Muscle of back (tissue), 3 donors: ENCODE measurements at regions not wholly inside any gene's neighbourhood (a gene's known extent, or its start where the extent isn't known, plus 50 kb on each side); places are given as distances from the start of the nearest gene placed in this dataset.

ENCODE experiments used
- DNase-seq, 3 donors: peaks; one replicate each; pipeline versions ENCODE4 v3.0.0 to v3.0.0-alpha.2; 2013

DNA sequence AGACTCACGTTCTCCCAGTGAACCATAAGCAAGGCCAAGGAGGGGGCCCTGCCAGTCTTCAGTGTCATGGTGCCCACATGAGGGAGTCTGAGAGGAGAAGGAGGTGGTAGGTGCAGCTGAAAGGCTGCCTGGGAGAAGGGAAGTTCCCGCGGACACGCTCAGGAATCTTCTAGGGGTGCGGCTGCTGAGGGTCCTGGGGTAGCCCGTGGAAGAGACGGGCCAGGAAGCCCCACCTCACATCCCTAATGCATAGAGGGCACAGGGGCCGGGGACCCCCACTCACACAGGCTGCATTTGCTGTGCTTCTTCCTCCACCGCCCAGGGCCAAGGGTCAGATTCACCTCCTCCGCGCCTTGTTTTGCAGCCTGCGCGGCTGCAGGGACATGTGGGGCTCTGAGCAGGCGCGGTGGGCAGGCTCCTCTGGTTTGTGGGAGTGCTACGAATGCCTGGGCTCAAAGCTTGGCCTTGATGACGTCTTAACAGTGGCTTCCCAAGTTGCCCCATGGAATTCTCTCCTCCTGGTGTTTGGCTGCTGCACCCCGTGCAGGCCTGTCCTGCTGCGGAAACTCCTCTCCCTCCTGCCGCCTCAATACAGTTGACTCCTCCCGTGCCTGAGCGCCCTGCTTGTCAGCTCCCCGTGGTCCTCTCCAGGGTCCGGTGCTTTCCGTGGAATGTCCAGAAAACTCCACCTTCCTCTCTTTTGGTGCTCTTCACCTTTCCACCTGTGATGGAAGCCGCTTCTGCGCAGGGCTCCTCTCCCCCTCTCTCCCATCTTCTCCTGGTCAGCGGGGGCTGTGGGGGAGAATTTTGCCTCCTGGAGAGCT is 95.7 kb downstream of the VAPA start:
- no peak for DNase-seq

DNA sequence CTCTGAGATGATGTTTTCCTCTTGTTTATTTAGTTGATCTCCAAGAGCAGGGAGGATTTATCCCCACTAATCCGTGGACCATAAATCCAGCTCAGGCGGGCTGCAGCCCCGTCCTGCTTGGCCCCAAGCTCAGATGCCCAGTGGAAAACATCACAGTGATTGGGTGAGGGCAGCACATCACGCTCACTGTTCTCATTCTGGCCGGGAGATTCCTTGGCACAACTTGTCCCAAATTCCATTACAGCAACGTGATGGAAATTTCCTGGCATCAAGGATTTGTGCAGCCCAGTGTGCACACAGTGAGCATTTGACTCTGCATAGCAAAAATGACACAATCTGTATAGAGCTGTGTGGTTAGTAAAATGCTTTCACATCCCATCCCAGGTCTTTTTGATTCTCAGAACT is 96.8 kb downstream of the VAPA start:
- peak; percentile 85 to 93 (median 90) for DNase-seq

DNA sequence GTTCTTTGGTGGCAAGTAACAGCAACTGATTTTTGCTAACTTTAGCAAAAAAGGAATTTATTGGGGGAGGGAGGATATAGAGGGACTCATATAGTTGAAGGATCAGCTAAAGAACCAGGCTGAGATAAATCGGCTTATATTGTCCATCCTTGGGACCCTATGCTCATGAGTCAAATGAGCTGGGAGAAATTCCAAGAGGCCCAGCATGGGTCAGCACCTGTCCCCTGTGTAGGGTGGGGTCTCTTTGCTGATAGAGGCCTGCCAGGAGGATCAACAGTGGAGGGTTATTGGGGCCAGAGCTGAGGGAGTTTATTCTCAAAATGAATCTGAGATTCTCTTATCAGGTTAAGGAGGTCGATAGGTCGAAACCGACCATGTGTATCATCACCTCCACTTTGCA is 97.2 kb downstream of the VAPA start:
- DNase-seq = no peak

DNA sequence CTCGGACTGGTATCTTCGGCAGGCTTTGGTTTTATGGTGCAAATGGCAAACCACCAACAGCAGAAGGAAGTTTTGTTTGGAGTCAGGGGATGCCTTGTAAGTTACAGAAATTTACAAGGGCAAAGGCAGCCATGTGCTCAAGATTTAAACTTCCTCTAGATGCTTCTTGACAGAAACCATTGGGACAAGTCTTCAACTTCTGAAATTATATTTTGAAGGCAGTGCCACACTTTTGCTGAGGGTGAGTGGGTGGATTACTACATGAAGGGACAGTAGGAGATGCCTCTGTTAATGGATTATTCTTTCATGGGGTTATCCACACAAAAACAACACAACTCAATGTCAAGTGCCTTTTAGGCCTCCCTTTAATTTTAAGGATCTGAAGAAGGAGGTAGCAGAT is 97.9 kb downstream of the VAPA start:
- no peak for DNase-seq

DNA sequence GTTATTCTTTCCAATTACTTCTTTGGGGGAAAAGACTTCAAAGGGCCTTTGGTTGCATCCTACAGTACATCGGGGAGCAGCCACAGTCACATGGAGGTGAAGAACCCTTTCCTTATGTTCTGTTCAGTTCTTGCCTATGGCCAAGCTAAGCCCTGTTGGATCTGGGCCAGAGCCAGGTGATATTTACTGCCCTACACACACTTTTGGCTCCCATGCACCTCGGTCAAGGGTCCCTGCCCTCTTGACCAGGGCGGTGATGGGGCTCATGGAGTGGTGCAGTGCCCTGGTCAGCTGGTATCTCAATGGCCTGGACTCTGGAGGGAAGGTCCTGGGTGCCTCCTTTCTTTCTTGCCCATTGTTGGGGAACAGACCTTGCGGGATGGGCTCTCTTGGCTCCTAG is 98.7 kb downstream of the VAPA start:
- DNase-seq = no peak

DNA sequence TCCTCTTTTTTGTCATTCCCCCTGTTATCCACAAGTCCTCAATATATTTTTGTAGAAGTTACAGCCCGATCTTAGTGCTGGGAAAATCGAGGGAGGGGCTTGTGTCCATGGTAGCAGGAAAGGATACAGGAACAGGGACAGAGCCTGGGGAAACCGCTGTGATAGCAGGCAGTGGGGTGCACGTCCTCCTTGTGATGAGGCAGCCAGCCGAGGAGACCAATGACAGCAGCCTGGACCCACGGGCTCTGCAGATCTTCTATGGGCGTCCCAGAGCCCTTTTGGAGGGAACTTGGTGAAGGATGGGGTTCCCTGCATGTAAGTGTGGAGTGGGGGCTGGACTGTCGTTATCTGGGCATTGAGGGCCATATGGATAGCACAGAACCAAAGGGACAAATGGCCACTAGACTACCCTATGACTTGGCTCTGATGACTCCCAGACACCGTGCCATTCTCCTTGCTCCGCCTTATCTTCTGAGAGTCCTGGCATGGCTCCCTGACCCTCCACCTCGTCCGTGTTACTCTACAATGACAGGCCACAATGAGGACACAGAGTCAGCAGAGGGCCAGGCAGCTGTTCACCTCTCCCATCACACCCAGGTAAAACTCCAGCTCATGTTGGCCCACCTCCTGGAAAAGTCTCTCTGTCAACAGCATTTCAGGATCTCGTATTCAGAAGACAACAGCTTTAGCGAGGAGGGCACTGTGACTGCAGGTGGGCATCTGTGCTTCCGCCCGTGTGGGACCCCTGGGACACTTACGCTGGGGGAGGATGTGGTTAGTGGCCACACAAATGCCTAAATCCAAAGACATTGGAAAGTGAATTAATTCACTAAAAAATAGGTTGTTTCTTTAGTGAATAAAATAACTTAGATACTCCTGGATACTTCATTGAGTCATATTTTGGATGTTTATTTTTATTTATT is 100.1 kb downstream of the VAPA start:
- no peak for DNase-seq

DNA sequence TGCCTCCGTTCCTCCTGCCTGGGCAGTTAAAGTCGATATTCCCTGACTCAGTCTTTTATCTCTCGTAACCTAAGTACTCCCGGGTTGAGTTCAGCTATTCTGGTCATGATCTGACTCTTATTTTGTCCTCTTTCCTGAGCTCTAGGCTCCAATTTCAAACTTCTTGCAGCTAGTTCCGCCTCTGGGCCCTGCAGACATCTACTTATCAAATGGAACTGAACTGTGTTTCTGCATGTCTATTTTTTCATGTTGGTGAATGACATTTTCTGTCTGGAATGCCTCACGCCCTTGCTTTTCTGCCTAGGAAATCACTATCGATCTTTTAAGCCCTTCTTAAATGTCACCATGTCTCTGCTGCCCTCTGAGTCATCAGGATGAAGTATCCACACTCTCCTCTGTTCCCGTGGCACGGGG is 101.5 kb downstream of the VAPA start:
- DNase-seq = peak in 1 of 3 donors; percentile 36

DNA sequence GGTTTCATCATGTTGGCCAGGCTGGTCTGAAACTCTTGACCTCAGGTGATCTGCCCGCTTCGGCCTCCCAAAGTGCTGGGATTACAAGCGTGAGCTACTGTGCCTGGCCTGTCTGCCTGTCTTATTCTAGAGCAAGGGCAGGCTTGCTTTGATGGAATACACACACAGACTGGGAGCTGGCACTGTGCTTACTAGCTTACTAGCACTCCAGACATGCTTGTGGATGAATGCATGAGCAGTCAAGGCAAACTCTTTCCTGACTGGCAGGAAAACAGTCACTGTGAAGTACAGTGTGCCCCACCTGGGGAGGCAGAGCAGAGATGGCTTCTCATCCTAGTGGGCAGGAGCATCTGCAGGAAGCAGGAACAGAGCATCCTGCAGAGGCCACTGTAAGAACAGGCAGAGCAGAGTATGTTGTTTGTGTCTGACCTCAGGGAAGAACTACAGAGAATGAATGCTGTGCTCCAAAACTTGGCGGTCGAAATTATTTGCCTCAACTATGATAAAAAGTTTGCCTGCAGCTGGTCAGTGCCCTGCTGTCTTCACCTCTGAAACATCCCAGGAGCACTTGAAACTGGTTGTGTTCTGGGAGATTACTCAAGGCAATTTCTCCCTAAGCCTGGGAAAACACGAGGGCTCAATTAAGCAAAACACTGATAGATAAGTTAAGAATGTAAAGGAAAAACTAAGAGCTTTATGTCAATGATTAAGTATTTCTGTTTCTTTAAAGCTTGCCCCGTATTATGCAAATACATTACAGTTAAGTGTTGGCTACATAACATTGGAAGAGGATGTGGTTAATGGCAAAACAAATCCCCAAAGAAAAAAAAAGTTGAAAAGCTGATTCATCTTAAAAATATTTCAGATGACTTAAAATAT is 102.4 kb downstream of the VAPA start:
- peak; percentile 36 to 93 (median 64) for DNase-seq

DNA sequence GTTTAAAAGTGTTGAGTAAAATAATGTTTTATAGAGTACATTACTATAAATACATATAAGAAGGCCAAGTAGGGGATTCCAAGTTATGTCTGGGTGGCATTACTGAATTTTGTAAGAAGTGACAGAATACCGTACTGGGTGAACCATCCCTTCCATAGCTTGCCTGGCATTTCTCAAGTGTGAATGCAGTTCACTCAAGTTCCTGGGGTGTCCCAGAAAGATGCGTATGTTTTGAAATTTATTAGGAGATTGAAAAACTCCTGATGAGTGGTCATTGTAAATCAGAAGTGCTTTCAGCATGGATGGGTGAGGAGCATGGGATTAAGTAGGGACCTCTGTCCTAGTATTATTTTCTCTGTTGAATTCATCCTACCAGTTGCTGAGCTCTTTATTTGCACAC is 103.2 kb downstream of the VAPA start:
- DNase-seq = no peak

DNA sequence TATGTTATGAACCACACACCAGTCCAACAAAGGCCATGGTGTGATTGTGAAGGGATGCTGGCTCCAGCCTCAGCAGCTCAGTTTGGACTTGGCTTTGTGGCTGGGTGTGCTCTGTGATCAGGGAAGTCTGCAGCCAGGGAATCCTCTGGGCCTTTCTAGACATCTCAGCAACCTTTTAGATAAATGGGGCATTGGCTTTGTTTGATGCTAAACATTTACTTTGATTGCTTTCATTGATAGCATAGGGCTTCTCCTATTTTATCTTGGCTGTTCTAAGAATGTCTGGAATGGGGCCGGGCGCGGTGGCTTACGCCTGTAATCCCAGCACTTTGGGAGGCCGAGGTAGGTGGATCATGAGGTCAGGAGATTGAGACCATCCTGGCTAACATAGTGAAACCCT is 104.5 kb downstream of the VAPA start:
- DNase-seq = no peak

DNA sequence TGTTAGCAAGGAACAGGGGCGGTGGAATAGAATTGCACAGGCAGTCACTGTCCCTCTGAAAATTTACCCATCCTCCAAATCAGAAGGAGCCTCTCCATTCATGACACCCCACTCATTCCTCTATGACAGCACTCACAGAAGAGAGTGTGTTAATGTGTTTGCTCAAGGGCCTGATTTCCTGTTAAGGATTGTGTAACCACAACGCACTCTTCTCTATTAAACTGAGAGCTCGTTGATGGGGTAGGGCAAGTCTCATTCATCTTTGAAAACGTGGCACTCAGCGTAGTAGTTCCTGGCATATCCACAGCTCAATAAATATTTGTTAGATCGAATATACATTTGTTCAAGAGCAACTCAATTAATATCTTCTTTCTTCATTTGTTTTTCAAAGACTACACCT is 106.4 kb downstream of the VAPA start:
- no peak for DNase-seq

DNA sequence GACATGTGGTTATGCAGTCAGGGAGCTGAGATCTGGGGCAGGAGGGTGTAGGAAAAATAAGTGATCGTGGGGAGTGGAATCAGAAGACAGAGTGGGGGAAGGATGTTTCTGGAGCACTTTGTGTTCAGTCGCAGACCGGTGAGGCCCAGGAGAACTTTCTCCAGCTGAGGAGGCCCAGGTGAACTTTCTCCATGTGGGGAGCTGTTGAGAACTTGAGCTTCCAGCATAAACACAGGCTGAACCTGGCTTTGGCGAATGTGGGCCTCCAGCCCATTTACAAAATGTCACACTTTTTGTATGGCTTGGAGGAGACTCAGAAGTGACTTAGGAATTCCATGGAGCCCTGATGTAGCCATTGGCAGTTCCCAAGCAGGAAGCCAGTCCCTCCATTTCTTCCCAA is 108.5 kb downstream of the VAPA start:
- no peak for DNase-seq

DNA sequence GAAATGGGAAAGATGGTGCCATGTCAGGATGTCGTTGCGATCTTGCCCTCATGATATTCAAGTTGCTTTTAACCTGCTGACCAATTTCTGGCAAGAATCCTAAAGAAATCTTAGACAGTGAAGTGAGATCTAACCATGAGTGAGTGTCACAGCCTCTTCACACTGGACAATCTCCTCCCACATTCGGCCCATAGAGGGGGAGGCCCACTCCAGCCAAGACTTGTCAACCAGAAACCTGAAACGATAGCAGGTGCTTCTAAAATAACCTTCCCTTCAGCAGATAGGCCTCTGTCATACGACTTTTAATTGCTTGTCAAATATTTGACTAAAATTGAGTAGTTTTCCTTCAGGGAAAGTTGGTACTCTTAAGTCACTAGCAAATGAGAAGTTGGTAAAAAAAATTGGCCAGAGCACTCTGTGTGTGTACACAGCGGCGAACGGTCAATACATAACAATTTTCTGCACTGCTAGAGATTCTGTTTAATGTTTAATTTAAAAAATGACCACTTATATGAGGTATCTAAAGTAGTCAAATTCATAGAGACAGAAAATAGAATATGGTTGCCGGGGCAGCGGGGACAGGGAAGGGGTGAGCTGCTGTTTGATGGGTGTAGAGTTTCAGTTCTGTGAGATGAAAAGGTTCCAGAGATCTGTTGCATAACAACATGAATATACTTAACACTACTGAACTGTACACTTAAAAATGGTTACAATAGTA is 110.2 kb downstream of the VAPA start:
- no peak for DNase-seq

DNA sequence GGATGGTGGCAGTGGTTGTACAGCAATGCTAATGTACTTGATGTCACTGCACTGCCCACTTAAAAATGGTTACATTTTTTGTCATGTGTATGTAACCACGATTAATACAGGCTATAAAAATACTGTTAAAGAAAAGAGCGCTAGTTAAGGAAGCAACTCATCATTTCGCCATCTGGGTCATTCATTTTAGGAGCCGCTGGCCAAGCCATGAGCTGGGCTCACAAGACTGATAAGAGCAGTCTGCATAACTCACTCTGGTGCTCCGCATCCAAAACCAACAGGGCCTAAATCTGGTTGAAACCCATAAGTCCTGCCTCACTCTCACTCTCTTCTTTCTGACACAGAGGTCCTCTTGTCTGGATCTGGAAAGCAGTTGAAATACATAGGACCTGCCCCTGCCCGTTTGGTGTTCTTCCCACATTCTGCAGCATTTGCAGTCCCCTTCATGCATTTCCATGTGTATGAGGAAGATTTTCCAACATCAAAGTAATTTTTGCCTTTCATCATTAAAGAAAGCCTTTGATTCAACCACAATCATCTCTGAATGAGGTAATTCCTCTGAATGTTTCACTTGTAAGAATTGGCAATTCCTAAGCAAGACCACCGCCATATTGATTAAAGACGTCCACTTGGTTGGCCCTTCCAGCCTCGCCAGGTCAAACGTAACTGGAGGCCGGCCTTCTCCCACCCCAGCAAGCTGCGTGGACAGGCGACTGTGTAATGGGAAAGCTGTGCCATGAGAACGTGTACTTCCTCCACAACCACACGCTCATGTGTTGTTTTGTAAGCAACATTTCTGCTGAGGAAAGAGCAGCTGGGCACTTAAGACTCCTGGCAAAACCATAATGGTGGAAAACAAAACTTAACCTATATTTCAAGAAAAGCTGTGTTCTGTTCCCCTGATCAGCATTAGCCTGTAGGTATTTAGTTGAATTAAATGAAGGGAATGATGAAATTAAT is 112.2 kb downstream of the VAPA start:
- no peak for DNase-seq

DNA sequence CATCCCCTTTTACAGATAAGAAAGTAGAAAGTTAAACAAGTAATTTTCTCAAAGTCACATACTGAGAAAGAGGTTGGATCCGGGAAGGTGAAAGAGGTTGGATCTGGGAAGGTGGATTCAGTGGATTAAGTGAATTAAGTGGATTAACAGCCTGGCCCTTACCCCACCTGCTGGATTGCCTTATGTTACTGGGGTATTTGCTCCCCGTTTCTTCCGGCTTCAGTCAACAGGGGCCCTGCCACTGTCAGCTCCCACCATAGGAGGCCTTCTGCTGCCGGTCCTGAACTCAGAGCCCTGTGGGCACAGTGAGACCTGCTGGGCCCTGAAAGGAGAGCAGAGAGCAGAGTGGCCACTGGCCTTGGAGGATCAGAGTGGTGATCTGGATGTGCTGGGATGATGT is 113.2 kb downstream of the VAPA start:
- DNase-seq = no peak

DNA sequence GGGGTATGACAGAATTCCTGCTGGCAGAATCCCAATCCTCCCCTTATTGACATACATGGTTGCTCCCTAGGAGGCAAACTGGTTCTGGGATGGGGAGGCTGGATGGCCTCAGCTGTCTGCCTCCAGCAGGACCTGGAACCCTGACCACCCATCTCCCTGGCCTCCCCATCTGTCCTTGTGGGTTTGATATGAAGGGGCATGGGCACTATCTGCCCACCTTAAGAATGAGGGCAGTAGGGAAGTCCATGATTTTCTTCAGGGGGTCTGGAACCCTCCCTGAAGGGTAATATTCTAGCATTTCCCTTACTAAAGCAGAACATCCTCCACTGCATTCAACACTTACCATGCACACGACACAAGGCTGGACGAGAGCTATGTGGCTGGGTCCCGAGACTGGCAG is 113.6 kb downstream of the VAPA start:
- DNase-seq = no peak

DNA sequence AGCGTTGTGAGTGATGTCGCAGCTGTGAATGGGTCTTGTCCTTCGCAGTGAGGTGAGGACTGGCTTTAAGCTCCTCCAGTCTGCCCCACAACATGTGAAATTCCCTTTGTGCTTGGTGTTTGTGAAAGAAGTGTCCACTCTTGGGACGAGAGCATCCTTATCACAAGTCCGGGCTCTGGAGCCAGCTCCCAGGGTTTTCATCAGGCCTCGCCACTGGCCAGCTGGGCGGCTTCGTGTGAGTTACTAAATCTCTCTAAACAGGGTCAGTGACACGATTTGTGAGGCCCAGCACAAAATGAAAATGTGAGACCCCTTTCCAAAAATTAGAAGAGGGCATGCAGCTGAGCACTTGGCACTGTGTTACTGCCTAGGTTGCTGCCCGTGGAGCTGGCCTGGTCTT is 115.9 kb downstream of the VAPA start:
- no peak for DNase-seq

DNA sequence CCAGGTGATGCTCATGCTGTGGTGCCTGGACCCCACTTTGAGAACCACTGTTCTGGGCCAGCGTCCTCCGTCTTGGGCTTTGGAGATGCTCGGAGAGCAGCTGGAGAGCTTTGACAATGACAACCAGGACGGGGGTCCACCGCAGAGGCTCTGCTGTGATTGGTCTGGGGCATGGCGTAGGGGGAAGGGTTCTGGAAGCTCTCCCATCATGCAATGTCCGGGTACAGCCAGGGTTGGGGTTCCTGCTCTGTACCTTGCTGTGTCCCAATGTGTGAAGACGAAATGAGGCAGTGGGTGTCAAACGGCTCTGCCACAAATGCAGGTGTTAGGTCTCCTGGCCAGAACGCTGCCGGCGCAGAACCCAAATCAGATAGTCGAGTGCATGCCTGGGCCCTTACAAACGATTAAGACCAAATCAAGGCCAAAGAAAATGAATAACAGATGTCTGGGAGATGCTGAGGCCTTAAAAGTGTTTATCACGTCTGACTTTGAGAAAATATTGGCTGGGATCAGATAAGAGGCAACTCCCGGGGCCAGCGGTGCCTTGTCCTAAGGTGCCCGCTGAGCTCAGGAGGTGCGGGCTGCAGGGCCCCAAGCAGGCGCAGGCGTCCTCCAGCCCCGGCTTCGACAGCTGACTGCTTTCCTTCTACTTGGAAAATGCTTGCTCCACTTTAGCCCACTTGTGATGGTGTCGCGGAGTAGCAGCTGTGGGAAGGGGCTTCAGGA is 117.2 kb downstream of the VAPA start:
- peak in 1 of 3 donors; percentile 25 for DNase-seq

DNA sequence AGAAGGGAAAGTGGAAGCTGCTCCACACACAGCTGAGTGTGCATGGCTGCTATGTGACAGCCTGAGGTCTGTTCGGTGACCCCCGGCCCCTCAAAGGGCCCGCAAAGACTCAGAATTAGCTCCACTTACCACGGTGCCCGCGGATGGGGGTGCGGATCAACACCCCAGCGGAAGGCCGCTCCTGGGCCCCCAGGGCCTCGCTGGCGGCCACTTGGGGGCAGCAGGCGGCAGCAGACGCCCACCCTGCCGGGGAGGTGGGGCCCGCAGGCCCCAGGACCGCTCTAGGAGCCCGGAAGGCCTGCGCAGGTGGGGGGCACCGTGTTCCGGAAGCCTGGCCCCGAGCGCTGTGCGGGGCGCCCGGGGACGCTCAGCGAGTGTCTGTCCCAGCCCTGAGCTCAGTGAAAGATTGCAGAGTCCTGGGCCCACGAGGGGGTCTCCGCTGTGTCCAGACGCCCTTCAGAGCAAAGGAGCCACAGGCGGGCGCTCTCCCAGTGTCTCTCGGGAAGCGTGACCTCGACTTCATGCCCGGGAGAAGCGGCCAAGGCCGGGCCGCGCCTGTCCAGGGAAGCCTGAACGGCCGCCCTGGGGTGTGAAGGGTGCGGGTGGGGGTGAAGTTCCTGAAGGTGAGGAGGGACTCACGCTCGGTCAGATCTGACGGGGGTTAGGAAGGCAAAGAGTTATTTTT is 118.7 kb downstream of the VAPA start:
- DNase-seq = peak in 2 of 3 donors; percentile 37 to 66
